IPS DF 6.9 (cell line): ENCODE measurements at regions not wholly inside any gene's neighbourhood (a gene's known extent, or its start where the extent isn't known, plus 50 kb on each side); places are given as distances from the start of the nearest gene placed in this dataset.
"Not testable (repeated sequence)": the region's sequence is repeated elsewhere in the genome, so short reads cannot be mapped to it uniquely, and the experiment has no call there.

Experiments
- DNase-seq: peaks from one replicate; pipeline ENCODE4 v3.0.0-alpha.2; 2013; ENCODE audit warnings: low read depth, low spot score
- H3K27ac ChIP-seq: one replicate; pipeline ENCODE4 v1.5.1; 2013; ENCODE audit warnings: low read length, control low read depth
- H3K27me3 ChIP-seq: 2 replicates; pipeline ENCODE4 v1.6.1; 2013; ENCODE audit warnings: mild to moderate bottlenecking, low read length; ENCODE audit not compliant: control insufficient read depth, insufficient read depth
- H3K36me3 ChIP-seq: 2 replicates; pipeline ENCODE4 v1.6.1; 2013; ENCODE audit warnings: low read length; ENCODE audit not compliant: control insufficient read depth, insufficient read depth
- H3K4me1 ChIP-seq: 2 replicates; pipeline ENCODE4 v1.6.1; 2013; ENCODE audit warnings: low read length; ENCODE audit not compliant: control insufficient read depth, insufficient read depth
- H3K4me3 ChIP-seq: 2 replicates; pipeline ENCODE4 v1.5.1; 2013; ENCODE audit warnings: mild to moderate bottlenecking, low read length
- H3K9me3 ChIP-seq: 2 replicates; pipeline ENCODE4 v1.6.1; 2013; ENCODE audit warnings: low read length, inconsistent platforms; ENCODE audit not compliant: control insufficient read depth, insufficient read depth
- WGBS: extraction: QIAGEN DNeasy Blood & Tissue Kit; methylation state at CpG from one replicate; pipeline ENCODE4 v1.1.7; 2013; ENCODE audit warnings: mixed read lengths, missing lambda C conversion rate; ENCODE audit not compliant: insufficient read length, insufficient coverage; 5-methylcytosine and 5-hydroxymethylcytosine counted together

DNA sequence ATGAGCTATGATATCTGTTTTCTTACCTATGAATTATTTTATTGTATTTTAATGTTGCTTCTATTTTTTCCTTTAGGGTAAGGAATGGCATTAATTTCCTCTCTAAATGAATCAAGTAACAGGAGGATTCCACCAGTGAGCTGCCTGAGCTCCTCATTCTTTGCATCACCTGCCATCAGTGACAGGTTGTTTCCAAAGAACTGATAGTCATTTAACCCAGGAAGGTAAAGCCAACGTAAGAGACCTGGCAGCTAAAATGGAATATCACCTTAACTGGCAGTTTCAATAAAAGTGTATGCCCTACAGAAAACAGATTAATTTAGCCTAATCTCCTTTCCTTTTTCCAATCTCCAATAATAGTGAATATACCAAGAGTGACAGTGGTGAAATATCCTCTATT lies 812.0 kb downstream of the SLITRK5 start:
- Histone ChIP-seq H3K4me1 (no peaks in the 10 kb centered on the region), H3K4me3 (no peak overlapping the region), H3K9me3 (no peaks in the 10 kb centered on the region), H3K27ac (no peak overlapping the region), H3K36me3 (no peaks in the 10 kb centered on the region), H3K27me3 (no peaks in the 10 kb centered on the region)
- no CpG with 5 or more reads among the region's 1 CpG for WGBS
- DNase-seq = no peak

DNA sequence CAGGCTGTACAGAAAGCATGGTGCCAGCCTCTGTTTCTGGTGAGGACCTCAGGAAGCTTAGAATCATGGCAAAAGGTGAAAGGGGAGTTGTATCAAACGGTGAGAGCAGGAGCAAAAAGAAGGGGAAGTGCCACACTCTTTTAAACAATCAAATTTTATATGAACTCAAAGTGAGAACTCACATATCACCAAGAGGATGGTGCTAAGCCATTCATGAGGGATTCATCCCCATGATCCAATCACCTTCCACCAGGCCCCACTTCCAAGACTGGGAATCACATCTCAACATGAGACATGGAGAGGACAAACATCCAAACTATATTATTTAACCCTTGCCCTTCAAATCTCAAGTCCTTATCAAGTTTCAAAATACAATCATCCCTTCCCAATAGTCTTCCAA lies 836.7 kb downstream of the SLITRK5 start:
- WGBS = no CpG with 5 or more reads among the region's 1 CpG
- no peak overlapping the region for H3K4me3 ChIP-seq
- H3K9me3 ChIP-seq = peaks cover 1% of the 10 kb centered on the region; the same call in 1 of the 2 replicates
- H3K27me3 ChIP-seq = no peaks in the 10 kb centered on the region
- no peaks in the 10 kb centered on the region; the same call in 1 of the 2 replicates for H3K4me1 ChIP-seq
- 0 out of 2 replicates have a peak, but pooled peaks cover 2% of the 10 kb centered on the region for H3K36me3 ChIP-seq
- no peak for DNase-seq
- H3K27ac ChIP-seq = no peak overlapping the region

GRCh38 chr13:88512993-88513392 lies 841.8 kb downstream of the SLITRK5 start:
- H3K27ac ChIP-seq, H3K4me1 ChIP-seq, H3K4me3 ChIP-seq, DNase-seq, H3K9me3 ChIP-seq, H3K27me3 ChIP-seq, H3K36me3 ChIP-seq: not testable (repeated sequence)
- WGBS = no CpG with 5 or more reads among the region's 3 CpGs

DNA sequence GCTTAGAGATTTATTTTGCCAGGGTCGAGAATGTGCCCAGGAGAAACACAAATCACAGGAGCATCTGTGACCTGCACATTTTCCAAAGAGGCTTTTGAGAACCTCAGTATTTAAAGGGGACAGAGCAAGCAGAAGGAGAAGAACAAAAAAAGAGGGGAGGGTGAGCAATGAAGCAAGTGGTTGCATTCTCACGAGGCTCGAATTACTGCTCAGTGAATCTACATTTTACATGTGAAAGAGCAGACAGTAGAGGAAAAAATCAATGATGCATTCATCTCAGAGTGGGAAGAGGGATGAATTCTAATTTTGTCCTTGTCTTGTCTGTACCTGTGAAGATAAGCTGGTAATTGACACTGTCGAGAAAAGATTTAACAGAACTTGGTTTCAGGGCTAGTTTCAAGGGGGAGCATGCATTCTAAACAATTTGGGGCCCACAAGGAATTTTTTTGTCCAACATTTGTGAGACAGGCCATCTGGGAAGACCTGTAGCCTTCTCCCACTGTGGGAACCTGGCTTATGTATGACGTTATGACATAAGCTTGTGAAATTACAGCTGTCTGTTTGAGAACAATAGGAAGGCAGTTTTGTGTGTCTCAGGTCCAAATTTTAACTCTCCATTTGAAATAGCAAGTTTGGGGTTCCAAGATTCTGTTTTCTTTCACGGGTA lies 855.1 kb downstream of the SLITRK5 start:
- H3K4me3 ChIP-seq = no peak overlapping the region
- no peaks in the 10 kb centered on the region for H3K36me3 ChIP-seq
- H3K27me3 ChIP-seq = no peaks in the 10 kb centered on the region
- H3K4me1 ChIP-seq = no peaks in the 10 kb centered on the region
- no peaks in the 10 kb centered on the region for H3K9me3 ChIP-seq
- WGBS = no CpG with 5 or more reads among the region's 6 CpGs
- no peak overlapping the region for H3K27ac ChIP-seq
- peak; percentile 16 for DNase-seq

- no peaks in the 10 kb centered on the region for H3K36me3 ChIP-seq
- no peak for DNase-seq
- no peaks in the 10 kb centered on the region for H3K27me3 ChIP-seq
- H3K9me3 ChIP-seq = no peaks in the 10 kb centered on the region
- no CpG with 5 or more reads among the region's 6 CpGs for WGBS
- H3K4me1 ChIP-seq = no peaks in the 10 kb centered on the region
- H3K4me3 ChIP-seq = no peak overlapping the region
- no peak overlapping the region for H3K27ac ChIP-seq
Observed at GRCh38 chr13:88526853-88527215, 855.7 kb downstream of the SLITRK5 start.

- H3K36me3 ChIP-seq = no peaks in the 10 kb centered on the region
- no peak overlapping the region for H3K4me3 ChIP-seq
- H3K4me1 ChIP-seq = no peaks in the 10 kb centered on the region
- DNase-seq = no peak
- no CpG with 5 or more reads among the region's 1 CpG for WGBS
- no peaks in the 10 kb centered on the region for H3K9me3 ChIP-seq
- H3K27ac ChIP-seq = no peak overlapping the region
- H3K27me3 ChIP-seq = no peaks in the 10 kb centered on the region
Observed at GRCh38 chr13:88541994-88542393, 870.8 kb downstream of the SLITRK5 start.

GRCh38 chr13:88544836-88545235 lies 873.7 kb downstream of the SLITRK5 start:
- H3K36me3 ChIP-seq = no peaks in the 10 kb centered on the region
- no peak overlapping the region for H3K27ac ChIP-seq
- no peaks in the 10 kb centered on the region for H3K9me3 ChIP-seq
- DNase-seq = no peak
- H3K4me1 ChIP-seq = no peaks in the 10 kb centered on the region
- H3K27me3 ChIP-seq = no peaks in the 10 kb centered on the region
- no peak overlapping the region for H3K4me3 ChIP-seq
- WGBS = no CpG with 5 or more reads among the region's 1 CpG

DNA sequence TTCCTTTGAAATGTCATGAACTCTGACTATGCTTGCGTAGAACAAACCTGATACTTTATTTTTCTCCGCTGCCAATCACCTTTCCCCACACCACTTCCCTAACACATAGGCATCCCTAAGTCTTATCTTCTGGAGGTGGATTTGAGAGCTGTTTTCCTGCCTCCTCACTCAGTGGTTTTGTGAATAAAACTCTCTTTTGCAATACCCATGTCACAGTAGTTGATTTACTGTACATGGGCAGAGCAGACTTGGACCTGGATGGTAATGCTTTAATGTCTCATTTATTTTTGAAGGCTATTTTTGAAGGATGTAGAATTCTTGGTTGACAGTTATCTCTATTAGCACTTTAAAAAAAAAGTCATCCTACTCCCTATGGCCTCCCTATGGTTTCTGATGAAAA lies 881.8 kb downstream of the SLITRK5 start:
- Histone ChIP-seq H3K4me3 (no peak overlapping the region), H3K27ac (no peak overlapping the region), H3K9me3 (no peaks in the 10 kb centered on the region), H3K27me3 (no peaks in the 10 kb centered on the region), H3K4me1 (no peaks in the 10 kb centered on the region), H3K36me3 (no peaks in the 10 kb centered on the region)
- no peak for DNase-seq
- WGBS = no CpG with 5 or more reads among the region's 2 CpGs

- no peaks in the 10 kb centered on the region for H3K36me3 ChIP-seq
- H3K27me3 ChIP-seq = no peaks in the 10 kb centered on the region
- no peak overlapping the region for H3K4me3 ChIP-seq
- H3K9me3 ChIP-seq = no peaks in the 10 kb centered on the region
- no peak overlapping the region for H3K27ac ChIP-seq
- no peak for DNase-seq
- no peaks in the 10 kb centered on the region for H3K4me1 ChIP-seq
Observed at GRCh38 chr13:88565566-88565965, 894.4 kb downstream of the SLITRK5 start.

DNA sequence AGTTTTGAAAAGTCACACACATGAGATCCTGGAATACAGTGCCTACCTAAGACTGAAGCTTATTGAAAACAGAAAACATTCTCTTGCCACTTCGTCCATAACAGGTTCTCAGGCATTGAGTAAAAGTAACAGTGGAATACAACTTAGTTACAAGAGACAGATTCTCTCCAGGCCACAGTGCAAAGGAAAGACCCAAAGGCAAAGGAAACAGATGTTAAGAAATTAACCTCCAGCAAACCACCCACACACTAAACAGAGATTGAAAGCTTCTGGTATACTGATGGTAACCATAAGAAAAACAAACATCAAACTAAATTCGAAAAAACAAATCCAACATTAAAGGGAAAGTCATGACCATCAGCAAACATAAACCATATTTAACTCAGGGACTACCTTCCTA lies 914.7 kb downstream of the SLITRK5 start:
- H3K27ac ChIP-seq = no peak overlapping the region
- H3K4me3 ChIP-seq = no peak overlapping the region
- WGBS = no CpG with 5 or more reads among the region's 2 CpGs
- no peaks in the 10 kb centered on the region for H3K36me3 ChIP-seq
- H3K4me1 ChIP-seq = no peaks in the 10 kb centered on the region
- DNase-seq = no peak
- H3K9me3 ChIP-seq = no peaks in the 10 kb centered on the region
- H3K27me3 ChIP-seq = no peaks in the 10 kb centered on the region

DNA sequence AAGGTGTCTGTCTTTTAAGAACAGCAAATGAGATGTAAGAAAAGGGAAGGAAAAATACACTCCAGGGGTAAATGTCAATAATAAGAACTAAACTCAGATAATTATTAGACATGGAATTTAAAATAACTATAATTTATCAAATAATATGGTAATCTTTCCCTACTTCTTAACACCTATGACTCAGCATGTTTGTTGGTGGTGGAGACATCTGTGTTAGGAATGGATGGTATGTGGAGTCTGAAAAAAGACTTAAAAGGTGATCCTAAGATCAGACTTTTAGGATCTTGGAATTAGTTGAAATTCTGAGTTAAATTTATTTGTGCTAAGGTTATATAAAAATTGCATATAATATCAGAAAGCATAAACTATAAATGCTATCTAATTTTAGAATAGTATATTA lies 915.1 kb downstream of the SLITRK5 start:
- no peak overlapping the region for H3K27ac ChIP-seq
- DNase-seq = no peak
- no peaks in the 10 kb centered on the region for H3K9me3 ChIP-seq
- no peak overlapping the region for H3K4me3 ChIP-seq
- no peaks in the 10 kb centered on the region for H3K36me3 ChIP-seq
- no peaks in the 10 kb centered on the region for H3K4me1 ChIP-seq
- no peaks in the 10 kb centered on the region for H3K27me3 ChIP-seq
